ENCODE measurements at regions not wholly inside any gene's neighbourhood (a gene's known extent, or its start where the extent isn't known, plus 50 kb on each side); places are given as distances from the start of the nearest gene placed in this dataset.

GRCh38 chrX:810186-810585 lies 179.6 kb downstream of the SHOX start:
- Histone ChIP-seq H3K27me3 (ENCODE audit: control insufficient read depth, insufficient read depth, low read length) (peaks cover 12% of the 10 kb centered on the region), H3K36me3 (ENCODE audit: control insufficient read depth, insufficient read depth, low read length) (no peaks in the 10 kb centered on the region), H3K4me1 (ENCODE audit: control insufficient read depth, insufficient read depth, low read length) (no peaks in the 10 kb centered on the region), H3K9me3 (replicated peaks; ENCODE audit: control insufficient read depth, low read depth, low read length) (no peaks in the 10 kb centered on the region), H3K4me3 (ENCODE audit: low read length) (no peak overlapping the region), H3K27ac (ENCODE audit: low read length) (no peak overlapping the region)
- 94% methylated on average over 3 of the region's 5 CpGs for WGBS (ENCODE audit: insufficient coverage)
- no peak for DNase-seq

- DNase-seq: no peak
- Histone ChIP-seq H3K4me1 (ENCODE audit: control insufficient read depth, insufficient read depth, low read length) (no peaks in the 10 kb centered on the region), H3K27ac (ENCODE audit: low read length) (no peak overlapping the region), H3K27me3 (ENCODE audit: control insufficient read depth, insufficient read depth, low read length) (peaks cover 15% of the 10 kb centered on the region), H3K36me3 (ENCODE audit: control insufficient read depth, insufficient read depth, low read length) (no peaks in the 10 kb centered on the region), H3K4me3 (ENCODE audit: low read length) (no peak overlapping the region), H3K9me3 (replicated peaks; ENCODE audit: control insufficient read depth, low read depth, low read length) (no peaks in the 10 kb centered on the region)
- 95% methylated on average over 9 of the region's 11 CpGs for WGBS (ENCODE audit: insufficient coverage)
Observed at GRCh38 chrX:809081-809480, 178.5 kb downstream of the SHOX start.

- no CpG with 5 or more reads among the region's 8 CpGs for WGBS (ENCODE audit: insufficient coverage)
Observed at GRCh38 chrX:806586-806985, 176.0 kb downstream of the SHOX start.

GRCh38 chrX:805988-806387 lies 175.4 kb downstream of the SHOX start:
- no peaks in the 10 kb centered on the region for H3K36me3 ChIP-seq (ENCODE audit: control insufficient read depth, insufficient read depth, low read length)
- H3K4me3 ChIP-seq (ENCODE audit: low read length): no peak overlapping the region
- no peaks in the 10 kb centered on the region for H3K4me1 ChIP-seq (ENCODE audit: control insufficient read depth, insufficient read depth, low read length)
- peaks cover 18% of the 10 kb centered on the region for H3K27me3 ChIP-seq (ENCODE audit: control insufficient read depth, insufficient read depth, low read length)
- no peak overlapping the region for H3K27ac ChIP-seq (ENCODE audit: low read length)
- no peak for DNase-seq
- WGBS (ENCODE audit: insufficient coverage): 78% methylated on average over 8 of the region's 11 CpGs
- H3K9me3 ChIP-seq (replicated peaks; ENCODE audit: control insufficient read depth, low read depth, low read length): no peaks in the 10 kb centered on the region

More at GRCh38 chrX:806586-806985, 176.0 kb downstream of the SHOX start:
- Histone ChIP-seq H3K27me3 (ENCODE audit: control insufficient read depth, insufficient read depth, low read length) (peaks cover 17% of the 10 kb centered on the region), H3K27ac (ENCODE audit: low read length) (no peak overlapping the region), H3K4me1 (ENCODE audit: control insufficient read depth, insufficient read depth, low read length) (no peaks in the 10 kb centered on the region), H3K4me3 (ENCODE audit: low read length) (no peak overlapping the region), H3K9me3 (replicated peaks; ENCODE audit: control insufficient read depth, low read depth, low read length) (no peaks in the 10 kb centered on the region), H3K36me3 (ENCODE audit: control insufficient read depth, insufficient read depth, low read length) (no peaks in the 10 kb centered on the region)
- DNase-seq: no peak

- H3K4me1 ChIP-seq (ENCODE audit: control insufficient read depth, insufficient read depth, low read length): no peaks in the 10 kb centered on the region
- no peaks in the 10 kb centered on the region for H3K9me3 ChIP-seq (replicated peaks; ENCODE audit: control insufficient read depth, low read depth, low read length)
- 9% methylated on average over 7 of the region's 16 CpGs for WGBS (ENCODE audit: insufficient coverage)
- H3K36me3 ChIP-seq (ENCODE audit: control insufficient read depth, insufficient read depth, low read length): no peaks in the 10 kb centered on the region
- no peak overlapping the region for H3K27ac ChIP-seq (ENCODE audit: low read length)
- DNase-seq: no peak
- H3K27me3 ChIP-seq (ENCODE audit: control insufficient read depth, insufficient read depth, low read length): peaks cover 18% of the 10 kb centered on the region
- no peak overlapping the region for H3K4me3 ChIP-seq (ENCODE audit: low read length)
Observed at GRCh38 chrX:805103-805670, 174.6 kb downstream of the SHOX start.

- H3K36me3 ChIP-seq (ENCODE audit: control insufficient read depth, insufficient read depth, low read length): no peaks in the 10 kb centered on the region
- WGBS (ENCODE audit: insufficient coverage): 35% methylated on average over 4 of the region's 6 CpGs
- peaks cover 18% of the 10 kb centered on the region for H3K27me3 ChIP-seq (ENCODE audit: control insufficient read depth, insufficient read depth, low read length)
- no peaks in the 10 kb centered on the region for H3K9me3 ChIP-seq (replicated peaks; ENCODE audit: control insufficient read depth, low read depth, low read length)
- no peak overlapping the region for H3K4me3 ChIP-seq (ENCODE audit: low read length)
- no peaks in the 10 kb centered on the region for H3K4me1 ChIP-seq (ENCODE audit: control insufficient read depth, insufficient read depth, low read length)
- DNase-seq: no peak
- no peak overlapping the region for H3K27ac ChIP-seq (ENCODE audit: low read length)
Observed at GRCh38 chrX:802846-803245, 172.3 kb downstream of the SHOX start.

GRCh38 chrX:799808-800207 lies 169.2 kb downstream of the SHOX start:
- Histone ChIP-seq H3K36me3 (ENCODE audit: control insufficient read depth, insufficient read depth, low read length) (no peaks in the 10 kb centered on the region), H3K27ac (ENCODE audit: low read length) (no peak overlapping the region), H3K27me3 (ENCODE audit: control insufficient read depth, insufficient read depth, low read length) (peaks cover 5% of the 10 kb centered on the region), H3K9me3 (replicated peaks; ENCODE audit: control insufficient read depth, low read depth, low read length) (no peaks in the 10 kb centered on the region), H3K4me1 (ENCODE audit: control insufficient read depth, insufficient read depth, low read length) (no peaks in the 10 kb centered on the region), H3K4me3 (ENCODE audit: low read length) (no peak overlapping the region)
- no peak for DNase-seq
- WGBS (ENCODE audit: insufficient coverage): 90% methylated on average over 2 of the region's 3 CpGs

- H3K4me3 ChIP-seq (ENCODE audit: low read length): no peak overlapping the region
- H3K9me3 ChIP-seq (replicated peaks; ENCODE audit: control insufficient read depth, low read depth, low read length): no peaks in the 10 kb centered on the region
- H3K27ac ChIP-seq (ENCODE audit: low read length): no peak overlapping the region
- H3K4me1 ChIP-seq (ENCODE audit: control insufficient read depth, insufficient read depth, low read length): no peaks in the 10 kb centered on the region
- WGBS (ENCODE audit: insufficient coverage): 80% methylated on average over 4 of the region's 11 CpGs
- H3K36me3 ChIP-seq (ENCODE audit: control insufficient read depth, insufficient read depth, low read length): no peaks in the 10 kb centered on the region
- no peak for DNase-seq
- peaks cover 38% of the 10 kb centered on the region for H3K27me3 ChIP-seq (ENCODE audit: control insufficient read depth, insufficient read depth, low read length)
Observed at GRCh38 chrX:794311-794710, 163.7 kb downstream of the SHOX start.

GRCh38 chrX:793216-793770 lies 162.7 kb downstream of the SHOX start:
- WGBS (ENCODE audit: insufficient coverage): 71% methylated on average over 18 of the region's 24 CpGs
- Histone ChIP-seq H3K4me3 (ENCODE audit: low read length) (no peak overlapping the region), H3K4me1 (ENCODE audit: control insufficient read depth, insufficient read depth, low read length) (no peaks in the 10 kb centered on the region), H3K36me3 (ENCODE audit: control insufficient read depth, insufficient read depth, low read length) (no peaks in the 10 kb centered on the region), H3K27me3 (ENCODE audit: control insufficient read depth, insufficient read depth, low read length) (peaks cover 47% of the 10 kb centered on the region), H3K27ac (ENCODE audit: low read length) (no peak overlapping the region), H3K9me3 (replicated peaks; ENCODE audit: control insufficient read depth, low read depth, low read length) (no peaks in the 10 kb centered on the region)
- DNase-seq: no peak

GRCh38 chrX:791479-792034 lies 161.0 kb downstream of the SHOX start:
- Histone ChIP-seq H3K4me1 (ENCODE audit: control insufficient read depth, insufficient read depth, low read length) (no peaks in the 10 kb centered on the region), H3K27ac (ENCODE audit: low read length) (no peak overlapping the region), H3K36me3 (ENCODE audit: control insufficient read depth, insufficient read depth, low read length) (no peaks in the 10 kb centered on the region), H3K27me3 (ENCODE audit: control insufficient read depth, insufficient read depth, low read length) (peaks cover 47% of the 10 kb centered on the region), H3K4me3 (ENCODE audit: low read length) (no peak overlapping the region), H3K9me3 (replicated peaks; ENCODE audit: control insufficient read depth, low read depth, low read length) (no peaks in the 10 kb centered on the region)
- whole genome bisulfite sequencing (ENCODE audit: insufficient coverage): 42% methylated on average over 3 of the region's 14 CpGs
- no peak for DNase-seq

All from muscle of leg (tissue), 3 donors.